ENCODE measurements at regions not wholly inside any gene's neighbourhood (a gene's known extent, or its start where the extent isn't known, plus 50 kb on each side); places are given as distances from the start of the nearest gene placed in this dataset.

DNA sequence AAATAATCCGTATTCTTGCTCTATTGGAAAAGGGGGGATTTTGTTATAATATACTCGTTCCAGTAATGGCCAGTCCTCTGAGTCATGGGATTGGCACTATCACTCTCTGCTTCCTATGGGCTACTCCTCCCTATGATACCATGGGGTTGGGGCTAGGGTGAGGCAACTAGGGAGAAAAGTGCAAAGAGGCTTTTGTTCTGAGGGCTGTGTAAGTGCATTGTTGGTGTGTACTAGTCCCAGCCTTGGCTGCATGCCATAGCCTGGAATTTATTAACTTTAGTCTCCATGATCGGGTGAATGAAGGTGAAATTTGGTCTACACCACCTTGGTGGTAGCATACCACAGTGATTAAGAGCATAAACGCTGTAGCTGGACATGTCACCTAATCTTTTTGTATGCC is 247.6 kb downstream of the RPAP3 start:
- TF ChIP-seq, protein P1, sequence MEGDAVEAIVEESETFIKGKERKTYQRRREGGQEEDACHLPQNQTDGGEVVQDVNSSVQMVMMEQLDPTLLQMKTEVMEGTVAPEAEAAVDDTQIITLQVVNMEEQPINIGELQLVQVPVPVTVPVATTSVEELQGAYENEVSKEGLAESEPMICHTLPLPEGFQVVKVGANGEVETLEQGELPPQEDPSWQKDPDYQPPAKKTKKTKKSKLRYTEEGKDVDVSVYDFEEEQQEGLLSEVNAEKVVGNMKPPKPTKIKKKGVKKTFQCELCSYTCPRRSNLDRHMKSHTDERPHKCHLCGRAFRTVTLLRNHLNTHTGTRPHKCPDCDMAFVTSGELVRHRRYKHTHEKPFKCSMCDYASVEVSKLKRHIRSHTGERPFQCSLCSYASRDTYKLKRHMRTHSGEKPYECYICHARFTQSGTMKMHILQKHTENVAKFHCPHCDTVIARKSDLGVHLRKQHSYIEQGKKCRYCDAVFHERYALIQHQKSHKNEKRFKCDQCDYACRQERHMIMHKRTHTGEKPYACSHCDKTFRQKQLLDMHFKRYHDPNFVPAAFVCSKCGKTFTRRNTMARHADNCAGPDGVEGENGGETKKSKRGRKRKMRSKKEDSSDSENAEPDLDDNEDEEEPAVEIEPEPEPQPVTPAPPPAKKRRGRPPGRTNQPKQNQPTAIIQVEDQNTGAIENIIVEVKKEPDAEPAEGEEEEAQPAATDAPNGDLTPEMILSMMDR (conservative IDR thresholded peaks at IDR 0.05; ENCODE audit: low read depth, low read length) = no peak
- no peak for TF ChIP-seq EZH2 (IDR thresholded peaks at IDR 0.05; ENCODE audit: borderline replicate concordance, low read depth, low read length, poor library complexity, severe bottlenecking)
- Histone ChIP-seq H3K4me1 (ENCODE audit: insufficient read depth, low read length, poor library complexity, severe bottlenecking) (no peaks in the 10 kb centered on the region), H3K4me3 (ENCODE audit: low read depth, low read length, poor library complexity, severe bottlenecking) (no peak overlapping the region), H3K27ac (ENCODE audit: low read depth, low read length, poor library complexity, severe bottlenecking) (no peak overlapping the region), H3K36me3 (ENCODE audit: insufficient read depth, low read length, poor library complexity, severe bottlenecking) (no peaks in the 10 kb centered on the region), H3K9me3 (ENCODE audit: low read depth, low read length, poor library complexity, severe bottlenecking) (no peaks in the 10 kb centered on the region), H3K27me3 (replicated peaks; ENCODE audit: insufficient read depth, low read depth, low read length, poor library complexity) (no peaks in the 10 kb centered on the region)
- intact Hi-C loops (cut with micrococcal nuclease; ENCODE audit: unreplicated experiment) = no loop called here
- no peak for DNase-seq (ENCODE audit: low spot score)
- ChIA-PET POLR2A (ENCODE audit: low non-redundant PET) (no interaction called here), CTCF (no interaction called here)
- no TSS peak for BruUV-seq (replicated peaks)

DNA sequence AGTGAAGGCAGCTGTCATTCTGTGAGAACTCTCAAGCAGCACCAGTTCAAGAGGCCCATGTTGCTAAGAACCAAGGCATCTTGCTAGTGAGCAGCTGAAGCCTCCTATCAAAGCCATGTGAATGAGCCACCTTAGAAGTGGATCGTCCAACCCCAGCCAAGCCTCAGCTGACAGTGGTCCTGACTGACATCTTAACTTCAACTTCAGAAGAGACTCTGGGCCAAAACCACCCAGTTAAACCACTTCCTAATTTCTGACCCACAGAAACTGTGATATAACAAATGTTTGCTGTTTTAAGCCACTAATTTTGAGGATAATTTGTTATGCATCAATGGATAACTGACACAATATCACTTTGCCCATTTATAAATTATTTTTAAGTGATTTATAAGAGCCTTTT is 256.0 kb downstream of the RPAP3 start:
- intact Hi-C loops (cut with micrococcal nuclease; ENCODE audit: unreplicated experiment) = no loop called here
- POLR2A ChIA-PET (ENCODE audit: low non-redundant PET) = no interaction called here
- TF ChIP-seq EZH2 (IDR thresholded peaks at IDR 0.05; ENCODE audit: borderline replicate concordance, low read depth, low read length, poor library complexity, severe bottlenecking) = no peak
- TF ChIP-seq, protein P1 (conservative IDR thresholded peaks at IDR 0.05; ENCODE audit: low read depth, low read length) = no peak
- CTCF ChIA-PET = no interaction called here
- no TSS peak for BruUV-seq (replicated peaks)
- Histone ChIP-seq H3K9me3 (ENCODE audit: low read depth, low read length, poor library complexity, severe bottlenecking) (no peaks in the 10 kb centered on the region), H3K27ac (ENCODE audit: low read depth, low read length, poor library complexity, severe bottlenecking) (no peak overlapping the region), H3K4me3 (ENCODE audit: low read depth, low read length, poor library complexity, severe bottlenecking) (no peak overlapping the region), H3K27me3 (replicated peaks; ENCODE audit: insufficient read depth, low read depth, low read length, poor library complexity) (no peaks in the 10 kb centered on the region), H3K4me1 (ENCODE audit: insufficient read depth, low read length, poor library complexity, severe bottlenecking) (no peaks in the 10 kb centered on the region), H3K36me3 (ENCODE audit: insufficient read depth, low read length, poor library complexity, severe bottlenecking) (no peaks in the 10 kb centered on the region)
- no peak for DNase-seq (ENCODE audit: low spot score)

DNA sequence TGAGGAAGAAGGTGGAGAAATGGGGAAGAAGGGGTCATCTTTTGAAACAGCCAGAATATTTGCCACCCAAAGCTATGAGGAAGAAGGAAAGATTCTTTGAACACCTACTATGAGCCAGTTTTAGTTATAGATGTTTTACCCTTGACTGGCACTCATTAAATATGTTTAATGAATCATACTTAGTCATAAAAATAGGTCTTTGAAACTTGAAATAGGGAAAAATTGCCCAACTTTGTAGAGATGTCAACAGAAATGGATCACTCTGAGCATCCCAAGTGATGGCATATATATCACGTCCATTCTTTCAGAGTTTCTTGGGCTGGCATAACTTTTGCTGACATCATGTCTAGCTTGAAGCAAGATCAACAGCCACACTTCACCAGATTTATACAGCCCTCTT is 263.5 kb downstream of the RPAP3 start:
- Histone ChIP-seq H3K4me3 (ENCODE audit: low read depth, low read length, poor library complexity, severe bottlenecking) (no peak overlapping the region), H3K9me3 (ENCODE audit: low read depth, low read length, poor library complexity, severe bottlenecking) (peaks cover 3% of the 10 kb centered on the region), H3K36me3 (ENCODE audit: insufficient read depth, low read length, poor library complexity, severe bottlenecking) (no peaks in the 10 kb centered on the region), H3K4me1 (ENCODE audit: insufficient read depth, low read length, poor library complexity, severe bottlenecking) (peaks cover 6% of the 10 kb centered on the region), H3K27ac (ENCODE audit: low read depth, low read length, poor library complexity, severe bottlenecking) (no peak overlapping the region), H3K27me3 (replicated peaks; ENCODE audit: insufficient read depth, low read depth, low read length, poor library complexity) (no peaks in the 10 kb centered on the region)
- DNase-seq (ENCODE audit: low spot score) = no peak
- ChIA-PET POLR2A (ENCODE audit: low non-redundant PET) (no interaction called here), CTCF (no interaction called here)
- TF ChIP-seq, protein P1 (conservative IDR thresholded peaks at IDR 0.05; ENCODE audit: low read depth, low read length) = no peak
- no peak for TF ChIP-seq EZH2 (IDR thresholded peaks at IDR 0.05; ENCODE audit: borderline replicate concordance, low read depth, low read length, poor library complexity, severe bottlenecking)
- intact Hi-C loops (cut with micrococcal nuclease; ENCODE audit: unreplicated experiment) = no loop called here
- BruUV-seq (replicated peaks) = no TSS peak
